Stimulated activated CD8-positive, alpha-beta memory T cell treated with anti-CD3 and anti-CD28 coated beads, Interleukin-15, amount 100 ng/mL, for 48 hours (primary cell): ENCODE measurements at regions not wholly inside any gene's neighbourhood (a gene's known extent, or its start where the extent isn't known, plus 50 kb on each side); places are given as distances from the start of the nearest gene placed in this dataset.
"Not testable (repeated sequence)": the region's sequence is repeated elsewhere in the genome, so short reads cannot be mapped to it uniquely, and the experiment has no call there.

ENCODE experiments used
- DNase-seq, 2 donors: peaks; one replicate each; pipeline ENCODE4 v3.0.0-alpha.2; 2020; ENCODE audit warnings: low read depth in 2 of 2

DNA sequence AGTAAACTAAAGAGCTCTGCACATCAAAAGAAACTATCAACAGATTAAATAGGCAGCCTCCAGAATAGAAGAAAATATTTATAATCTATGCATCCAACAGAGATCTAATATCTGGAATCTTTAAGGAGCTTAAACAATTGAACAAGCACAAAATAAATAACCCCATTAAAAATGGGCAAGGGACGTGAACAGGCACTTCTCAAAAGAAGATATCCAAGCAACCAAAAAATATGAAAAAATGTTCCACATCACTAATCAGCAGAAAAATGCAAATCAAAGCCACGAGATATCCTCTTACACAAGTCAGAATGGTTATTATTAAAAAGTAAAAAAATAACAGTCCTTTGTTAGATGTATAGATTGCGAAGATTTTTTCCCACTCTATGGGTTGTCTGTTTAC is 109.1 kb upstream of the TRPC7 start:
- DNase-seq: no peak

DNA sequence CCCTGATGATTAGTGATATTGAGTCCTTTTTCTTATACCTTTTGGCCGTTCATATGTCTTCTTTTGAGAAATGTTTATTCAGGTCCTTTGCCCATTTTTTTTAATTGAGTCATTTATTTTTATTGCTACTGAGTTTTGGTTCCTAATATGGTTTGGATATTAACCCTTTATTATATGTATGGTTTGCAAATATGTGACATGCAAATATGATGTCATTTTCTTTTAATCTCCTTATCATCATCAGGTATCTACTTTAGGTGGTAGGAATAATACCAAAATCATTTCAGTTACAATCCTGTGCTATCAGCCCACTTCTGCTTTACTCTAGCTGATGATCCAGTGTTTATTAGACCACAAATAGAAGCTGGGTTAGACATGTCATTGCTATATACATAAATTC is 102.3 kb upstream of the TRPC7 start:
- no peak for DNase-seq

DNA sequence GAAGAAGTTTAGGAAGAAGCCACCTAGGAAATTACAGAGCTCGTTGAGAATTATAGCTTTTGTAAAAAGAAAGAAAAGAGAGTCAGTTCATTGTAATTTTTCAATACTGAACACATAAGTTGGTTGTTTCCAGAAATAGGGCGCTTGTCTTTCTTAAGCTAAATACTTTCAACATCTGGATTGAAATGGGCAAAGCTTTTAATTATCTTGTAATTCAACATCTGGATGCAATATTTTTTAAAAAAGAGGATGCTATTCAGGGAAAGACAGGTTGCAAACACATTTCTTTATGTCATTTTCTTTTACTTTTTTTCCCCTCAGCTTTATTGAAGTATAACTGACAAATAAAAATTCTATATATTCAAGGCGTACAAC is 100.7 kb upstream of the TRPC7 start:
- DNase-seq: no peak

DNA sequence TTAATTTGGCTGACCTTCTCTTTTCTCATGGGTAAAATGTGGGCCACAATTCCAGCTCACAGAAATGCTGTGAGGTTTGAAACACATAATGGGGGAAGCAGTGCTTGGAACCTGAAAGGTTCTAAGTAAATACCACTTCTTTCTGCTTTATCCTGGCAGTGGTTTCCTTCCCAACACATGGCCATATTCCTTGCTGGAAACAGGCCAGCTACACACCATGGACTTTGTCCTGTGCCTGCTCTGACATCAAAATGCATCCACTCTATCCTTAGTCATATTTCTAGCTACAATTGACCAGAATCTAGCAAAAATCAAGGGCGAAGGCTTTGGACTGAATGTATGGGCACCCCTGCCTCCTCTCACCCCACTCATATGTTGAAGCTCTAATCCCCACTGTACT is 93.1 kb upstream of the TRPC7 start:
- DNase-seq: no peak

DNA sequence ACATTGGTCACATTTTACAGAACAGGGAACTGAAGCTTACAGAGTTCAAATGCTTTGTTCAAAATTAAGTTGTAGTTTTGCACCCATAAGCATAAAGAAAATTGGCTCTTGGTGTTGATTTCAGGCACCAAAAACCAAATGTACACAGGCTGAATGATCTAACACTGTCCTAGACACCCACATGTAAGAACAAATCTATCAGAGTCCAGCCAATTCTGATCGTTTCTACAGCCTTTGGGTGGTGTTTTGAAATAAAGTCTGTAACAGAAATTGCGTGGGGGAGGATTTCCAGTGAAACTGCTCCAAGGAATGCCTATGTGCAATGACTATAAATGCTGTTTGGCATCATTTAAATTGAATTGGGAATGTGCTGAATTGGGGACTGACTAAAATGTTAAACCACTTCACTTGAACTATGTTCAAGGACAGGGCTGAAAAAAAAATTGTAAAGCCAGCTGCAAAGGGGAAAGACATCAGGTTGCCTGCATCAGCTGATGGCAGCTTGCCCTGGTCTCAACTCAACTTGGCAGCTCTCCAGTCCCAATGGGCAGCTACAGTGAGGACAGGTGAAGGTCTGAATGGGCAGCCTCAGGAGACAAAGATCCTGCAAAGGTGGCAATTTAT is 92.2 kb upstream of the TRPC7 start:
- DNase-seq: no peak

DNA sequence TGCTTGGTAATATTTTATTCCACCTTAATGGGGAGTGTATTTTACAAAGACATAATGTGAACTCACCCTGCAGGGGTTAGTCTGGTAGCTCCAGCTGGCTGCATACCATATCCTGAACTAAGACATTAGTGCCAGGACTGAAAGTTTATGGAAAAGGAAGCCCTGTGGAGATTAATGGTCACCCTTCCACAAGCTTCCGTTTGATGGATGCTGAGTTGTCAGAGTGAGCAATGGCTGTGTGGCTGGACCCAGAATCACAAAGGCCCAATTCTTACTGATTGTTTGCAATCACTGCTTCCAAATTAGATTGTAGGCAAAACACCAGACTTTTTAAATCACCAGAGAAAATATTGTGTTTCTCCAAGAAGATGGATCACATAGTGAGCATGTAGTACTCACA is 90.1 kb upstream of the TRPC7 start:
- DNase-seq: no peak

DNA sequence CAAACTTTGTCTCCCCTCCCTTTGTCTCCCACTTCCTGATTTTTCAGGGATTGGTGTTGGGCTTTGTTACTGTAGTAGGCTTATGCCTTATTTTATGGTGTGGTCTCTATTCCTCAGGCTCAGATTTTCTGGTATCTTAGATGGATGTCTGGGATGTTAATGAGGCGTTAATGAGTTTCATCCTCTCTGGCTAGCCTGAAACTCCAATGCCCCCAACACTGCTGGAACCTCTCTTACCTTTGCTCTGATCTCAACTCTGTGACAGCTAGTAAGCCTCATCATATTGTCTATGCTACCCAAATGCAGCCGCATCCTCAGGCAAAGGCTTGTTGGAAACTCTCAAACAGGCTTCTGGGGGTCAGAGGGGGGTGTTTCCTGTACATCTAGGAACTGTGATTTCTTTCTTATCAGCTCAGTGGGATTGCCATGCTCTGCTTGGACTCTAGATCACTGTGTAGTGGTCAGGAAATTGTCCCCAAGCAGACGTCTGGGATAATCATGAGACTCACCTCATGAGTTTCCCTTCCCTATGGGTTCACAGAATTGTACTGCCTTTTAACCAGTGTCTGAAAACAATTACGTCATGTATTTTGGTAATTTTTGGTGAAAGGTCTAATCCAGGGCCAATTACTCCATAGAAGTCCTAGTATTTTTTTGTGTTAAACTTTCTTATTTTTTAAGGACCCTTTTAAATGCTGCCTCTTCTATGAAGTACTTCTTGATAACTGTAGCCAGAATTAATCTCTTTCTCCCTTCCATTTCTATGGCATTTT is 88.8 kb upstream of the TRPC7 start:
- DNase-seq: no peak

DNA sequence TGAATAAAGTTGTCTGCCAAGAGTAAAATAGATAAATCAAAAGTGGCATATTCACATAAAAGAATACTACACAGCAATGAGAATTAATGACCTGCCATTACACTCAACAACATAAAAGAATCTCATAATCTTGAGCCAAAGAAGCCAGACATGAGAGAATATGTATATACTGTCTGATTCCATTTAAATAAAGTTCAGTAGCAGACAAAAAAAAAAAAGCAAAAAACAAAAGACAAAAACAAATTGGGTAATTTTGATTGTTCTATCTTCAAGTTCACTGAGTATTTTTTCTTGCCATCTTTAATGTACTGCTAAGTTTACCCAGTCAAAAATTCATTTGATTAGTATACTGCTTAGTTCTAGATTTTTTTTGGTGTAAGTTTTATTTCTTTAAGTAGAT is 87.9 kb upstream of the TRPC7 start:
- no peak for DNase-seq

DNA sequence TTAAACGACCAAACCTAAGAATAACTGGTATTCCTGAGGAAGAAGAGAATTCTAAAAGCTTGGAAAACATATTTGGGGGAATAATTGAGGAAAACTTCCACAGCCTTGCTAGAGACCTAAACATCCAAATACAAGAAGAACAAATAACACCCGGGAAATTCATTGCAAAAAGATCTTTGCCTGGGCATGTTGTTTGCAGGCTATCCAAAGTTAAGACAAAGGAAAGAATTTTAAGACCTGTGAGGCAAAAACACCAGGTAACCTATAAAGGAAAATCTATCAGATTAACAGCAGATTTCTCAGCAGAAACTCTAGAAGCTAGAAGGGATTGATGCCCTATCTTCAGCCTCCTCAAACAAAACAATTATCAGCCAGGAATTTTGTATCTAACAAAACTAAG is 82.2 kb upstream of the TRPC7 start:
- DNase-seq: not testable (repeated sequence)

DNA sequence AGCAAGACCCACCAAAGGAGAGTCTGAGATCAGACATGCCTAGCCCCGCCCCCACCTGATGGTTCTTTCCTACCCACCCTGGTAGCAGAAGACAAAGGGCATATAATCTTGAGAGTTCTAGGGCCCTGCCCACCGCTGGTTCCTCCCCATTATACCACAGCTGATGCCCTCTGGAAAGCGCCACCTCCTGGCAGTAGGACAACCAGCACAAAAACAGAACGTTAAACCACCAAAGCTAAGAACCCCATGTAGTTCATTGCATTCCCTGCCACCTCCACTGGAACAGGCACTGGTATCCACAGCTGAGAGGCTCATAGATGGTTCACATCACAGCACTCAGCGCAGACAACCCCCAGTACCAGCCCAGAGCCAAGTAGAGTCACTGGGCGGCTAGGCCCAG is 81.2 kb upstream of the TRPC7 start:
- no peak for DNase-seq

DNA sequence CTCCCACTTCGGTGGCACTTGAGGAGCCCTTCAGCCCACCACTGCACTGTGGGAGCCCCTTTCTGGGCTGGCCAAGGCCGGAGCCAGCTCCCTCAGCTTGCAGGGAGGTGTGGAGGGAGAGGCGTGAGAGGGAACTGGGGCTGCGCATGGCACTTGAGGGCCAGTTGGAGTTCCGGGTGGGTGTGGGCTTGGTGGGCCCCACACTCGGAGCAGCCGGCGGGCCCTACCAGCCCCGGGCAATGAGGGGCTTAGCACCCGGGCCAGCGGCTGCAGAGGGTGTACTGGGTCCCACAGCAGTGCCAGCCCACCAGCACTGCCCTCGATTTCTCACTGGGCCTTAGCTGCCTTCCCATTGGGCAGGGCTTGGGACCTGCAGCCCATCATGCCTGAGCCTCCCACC is 78.8 kb upstream of the TRPC7 start:
- DNase-seq: not testable (repeated sequence)

DNA sequence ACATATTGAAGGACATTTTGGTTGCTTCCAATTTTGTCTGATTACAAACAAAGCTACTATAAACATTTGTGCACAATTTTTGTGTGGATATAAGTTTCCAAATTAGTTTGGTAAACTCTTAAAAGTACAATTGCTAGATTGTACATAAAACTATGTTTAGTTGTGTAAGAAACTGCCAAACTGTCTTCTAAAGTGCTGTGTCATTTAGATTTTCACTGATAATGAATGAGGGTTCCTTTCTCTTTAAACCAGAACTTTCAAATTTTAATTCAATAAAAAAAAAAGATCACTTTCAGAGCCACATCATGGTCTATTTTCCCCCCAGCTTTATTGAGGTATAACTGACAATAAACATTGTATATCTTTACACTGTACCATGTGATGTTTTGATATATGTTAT is 74.0 kb upstream of the TRPC7 start:
- DNase-seq: no peak

DNA sequence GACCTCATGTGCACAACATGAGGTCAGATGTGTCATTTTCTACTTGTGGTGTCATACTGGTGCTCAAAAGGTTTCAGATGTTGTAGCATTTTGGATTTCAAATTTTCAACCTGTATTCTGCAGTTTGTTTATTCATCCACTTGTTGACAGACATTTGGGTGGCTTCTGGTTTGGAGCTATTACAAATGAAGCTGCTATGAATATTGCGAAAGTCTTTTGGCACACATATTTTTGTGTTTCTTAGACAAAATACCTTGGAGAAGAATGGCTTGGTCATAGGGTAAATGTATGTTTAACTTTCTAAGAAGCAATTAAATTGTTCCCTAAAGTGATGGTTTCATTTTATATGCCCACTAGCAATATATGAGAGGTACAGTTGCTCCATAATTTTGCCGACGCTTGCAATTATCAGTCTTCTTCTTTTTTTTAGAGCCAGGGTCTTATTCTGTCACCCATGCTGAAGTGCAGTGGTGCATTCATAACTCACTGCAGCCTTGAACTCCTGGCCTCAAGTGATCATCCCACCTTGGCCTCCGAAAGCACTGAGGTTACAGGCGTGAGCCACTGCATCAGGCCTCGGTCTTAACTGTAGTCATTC is 70.7 kb upstream of the TRPC7 start:
- no peak for DNase-seq

DNA sequence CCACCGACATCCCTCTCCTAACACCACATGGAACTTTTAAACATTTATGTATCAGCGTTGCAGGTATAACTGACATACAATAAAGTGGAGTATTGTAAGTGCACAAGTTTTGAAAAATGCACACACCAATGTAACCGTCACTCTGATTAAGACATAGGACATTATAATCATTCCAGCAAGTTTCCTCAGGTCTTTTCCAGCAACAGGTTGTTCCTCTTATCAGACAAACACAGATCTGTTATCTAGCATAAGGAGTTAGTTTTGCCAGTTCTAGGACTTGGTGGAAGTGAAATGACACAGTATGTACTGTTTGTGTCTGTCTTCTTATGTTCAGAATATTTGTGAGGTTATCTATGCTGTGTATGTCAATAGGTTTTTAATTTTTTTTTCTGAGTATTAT is 69.5 kb upstream of the TRPC7 start:
- no peak for DNase-seq

DNA sequence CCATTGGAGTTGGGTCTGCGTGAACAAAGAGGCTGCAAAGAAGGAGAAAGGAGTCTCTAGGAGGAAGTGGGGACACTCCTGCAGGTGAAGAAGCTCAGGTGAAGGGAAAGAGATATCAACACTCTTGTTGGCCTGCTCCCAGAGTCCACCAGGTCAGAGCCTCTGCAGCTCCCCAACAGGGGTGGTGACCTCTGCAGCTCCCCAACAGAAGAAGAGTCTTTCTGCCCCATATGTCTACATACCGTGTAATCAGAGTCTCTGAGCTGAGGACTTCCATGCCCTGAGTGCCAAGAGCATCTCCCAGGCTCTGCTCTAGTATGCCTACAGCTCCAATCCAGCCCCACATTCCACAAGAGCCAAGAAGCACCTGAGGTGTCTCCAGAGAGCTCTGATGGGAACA is 67.4 kb upstream of the TRPC7 start:
- DNase-seq: no peak

DNA sequence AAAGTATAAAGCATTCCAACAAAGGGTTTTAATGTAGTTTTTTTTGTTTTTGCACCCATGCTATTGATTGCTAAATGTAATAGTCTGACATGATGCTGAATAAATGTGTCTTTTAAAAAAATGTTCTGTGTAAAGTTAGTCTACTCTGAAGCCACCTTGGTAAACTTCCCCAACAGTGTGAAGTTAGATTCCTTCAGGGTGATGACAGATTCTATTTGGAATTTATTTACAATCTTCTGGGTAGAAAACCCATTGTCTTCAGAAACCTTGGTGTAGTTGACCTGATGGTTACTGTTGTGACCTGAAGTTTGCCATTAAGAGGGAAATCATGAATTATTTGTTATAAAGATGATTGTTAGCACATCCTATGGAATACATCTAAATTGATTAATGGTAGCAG is 64.7 kb upstream of the TRPC7 start:
- DNase-seq: no peak

DNA sequence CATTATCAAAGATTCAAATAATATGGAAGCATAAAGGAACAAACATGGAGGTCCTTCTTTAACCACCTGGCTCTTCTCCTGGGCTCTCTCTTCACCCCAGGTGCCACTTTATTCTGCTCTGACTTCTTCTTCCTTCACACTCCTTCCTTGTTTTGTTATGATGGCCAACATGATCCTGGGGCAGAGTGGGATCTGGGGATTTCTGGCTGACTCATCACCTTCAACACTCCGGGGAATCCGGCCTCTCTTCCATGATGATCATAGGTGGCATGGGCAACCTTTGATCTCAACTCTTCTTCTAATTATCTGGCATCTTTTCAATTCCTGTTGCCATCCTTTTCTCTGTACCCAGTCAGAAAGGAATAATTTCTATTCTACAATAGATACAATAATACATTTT is 62.1 kb upstream of the TRPC7 start:
- DNase-seq: no peak

DNA sequence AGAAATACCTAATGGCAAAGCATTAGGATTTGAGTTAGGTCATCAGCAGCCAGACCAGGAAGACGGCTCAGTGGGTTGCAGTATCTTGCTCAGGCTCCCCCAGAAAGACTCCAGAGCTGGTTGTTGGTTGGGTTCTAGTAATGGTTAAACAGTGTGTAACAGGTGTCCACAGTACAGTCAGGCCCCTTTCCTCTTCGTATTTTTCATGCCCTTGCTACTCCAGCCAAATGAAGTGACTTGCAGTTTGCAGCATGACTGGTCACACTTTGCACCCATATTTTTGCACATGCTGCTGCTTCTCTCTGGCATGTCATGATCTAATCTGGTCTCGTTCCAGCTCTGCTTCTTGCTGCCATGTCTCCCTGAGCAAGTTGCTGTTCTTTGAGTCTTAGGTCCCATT is 60.6 kb upstream of the TRPC7 start:
- no peak for DNase-seq

DNA sequence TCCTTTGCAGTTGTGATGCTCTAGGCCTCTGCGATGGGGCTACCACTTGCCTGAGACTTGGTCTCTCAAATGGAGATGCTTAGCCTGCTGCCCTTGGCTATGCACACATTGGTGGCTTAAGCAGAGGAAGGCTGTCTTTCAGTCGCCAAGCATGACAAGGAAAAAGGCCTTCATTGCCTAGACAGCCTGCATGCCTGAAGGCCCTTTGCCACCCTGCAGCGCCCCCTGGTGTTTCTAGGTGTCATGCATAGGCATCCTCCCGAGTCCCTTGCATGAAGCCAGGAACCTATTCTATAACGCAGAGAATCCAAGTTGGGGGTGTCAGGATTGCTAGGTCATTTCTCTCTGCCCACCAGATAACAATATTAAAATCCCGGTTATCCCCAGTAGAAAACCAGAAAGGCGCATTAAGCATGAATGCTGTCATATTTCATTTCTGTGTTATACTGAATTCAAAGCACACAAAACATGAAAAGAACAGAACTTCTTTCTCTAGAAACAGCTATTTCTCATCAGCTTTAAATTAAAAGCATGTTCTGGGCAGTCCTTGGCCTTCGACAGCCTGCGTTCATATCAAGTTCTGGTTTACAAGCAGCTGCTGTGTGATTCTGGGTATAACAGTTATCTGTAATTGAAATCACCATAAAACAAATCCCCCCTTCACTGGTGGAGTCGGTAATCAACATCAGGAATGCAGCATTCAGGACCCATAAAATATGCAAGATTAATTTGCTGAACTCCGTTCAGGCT is 59.7 kb upstream of the TRPC7 start:
- DNase-seq: peak; percentile 3 to 17

DNA sequence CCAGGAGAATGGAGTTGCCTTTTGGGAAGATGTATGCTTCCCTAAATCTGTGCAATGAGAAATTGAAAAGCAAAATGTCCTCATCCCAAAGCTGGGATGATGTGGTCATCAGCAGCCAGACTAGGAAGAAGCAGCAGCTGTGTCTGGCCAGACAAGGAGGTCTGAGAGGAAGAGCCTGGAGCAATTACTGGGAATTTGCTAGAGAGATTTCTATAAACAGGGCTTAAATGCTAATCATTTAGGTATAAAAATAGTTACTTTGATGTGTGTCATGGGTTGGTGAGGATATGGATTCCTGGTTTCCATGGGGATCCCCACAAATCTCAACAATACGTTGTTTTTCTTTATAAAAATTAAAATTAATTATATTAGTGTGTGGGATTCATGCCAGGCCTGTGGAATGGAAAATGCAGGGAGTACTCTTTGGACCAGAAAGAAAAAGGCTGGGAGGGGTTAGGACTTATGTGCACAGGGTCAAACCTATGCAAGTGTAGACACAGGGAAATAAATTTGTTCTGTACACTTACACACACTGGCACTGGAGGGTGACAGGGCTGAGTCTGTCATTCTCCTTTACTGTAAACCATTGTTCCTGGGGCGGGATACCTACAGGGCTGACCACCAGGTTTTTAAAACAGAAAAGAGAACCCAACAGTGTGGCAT is 58.7 kb upstream of the TRPC7 start:
- DNase-seq: no peak

DNA sequence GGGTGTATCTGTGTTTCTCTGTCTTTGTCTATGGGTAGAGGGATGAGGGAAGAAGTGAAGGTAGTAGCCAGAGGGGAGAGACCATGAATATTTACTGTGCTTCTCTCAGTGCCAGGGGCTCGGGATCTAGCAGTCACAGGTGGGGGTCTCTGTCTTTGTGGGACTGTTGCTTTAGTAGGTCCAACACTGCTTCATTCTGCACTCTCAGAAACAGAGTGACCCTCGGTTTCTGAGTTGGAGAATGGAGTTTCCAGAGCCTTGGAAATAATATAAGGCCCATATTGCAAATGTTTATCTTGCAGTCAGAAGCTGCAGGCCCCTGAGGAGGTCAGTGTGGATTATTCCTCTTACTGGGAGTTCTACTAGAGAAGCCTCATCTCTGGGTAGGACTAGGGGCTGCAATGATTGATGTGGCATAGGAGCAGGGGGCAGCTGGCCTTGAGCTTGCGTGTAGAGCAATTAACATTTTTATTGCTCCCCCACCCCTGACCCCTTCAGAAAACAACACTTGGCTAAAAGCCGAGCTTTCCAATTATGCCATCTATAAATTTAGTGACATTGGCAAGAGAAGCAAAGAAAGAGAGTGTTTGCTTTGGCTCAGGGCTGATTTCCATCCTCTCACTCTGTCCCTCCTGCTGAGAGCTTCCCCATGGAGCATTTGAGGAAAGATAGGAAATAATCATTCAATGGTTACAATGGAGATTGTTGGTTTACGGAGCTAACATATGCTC is 55.0 kb upstream of the TRPC7 start:
- no peak for DNase-seq

DNA sequence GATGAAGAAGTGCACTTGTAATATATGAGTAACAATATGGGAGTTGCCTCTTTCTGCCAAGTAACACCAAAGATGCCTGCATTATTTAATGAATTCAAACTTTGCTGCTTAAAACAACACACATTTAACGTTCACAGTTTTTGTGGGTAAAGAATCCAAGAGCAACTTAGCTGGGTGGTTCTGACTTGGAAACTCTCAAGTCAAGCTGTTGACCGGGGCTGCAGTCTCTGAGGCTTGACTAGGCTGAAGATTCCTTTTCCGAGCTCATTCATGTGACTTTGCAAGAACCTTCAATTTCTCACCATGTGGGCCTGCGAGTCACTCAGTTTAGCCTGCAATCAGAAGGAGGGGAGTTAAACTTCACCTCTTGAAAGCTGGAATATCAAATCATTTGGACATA is 53.0 kb upstream of the TRPC7 start:
- DNase-seq: no peak
